ENCODE measurements at regions not wholly inside any gene's neighbourhood (a gene's known extent, or its start where the extent isn't known, plus 50 kb on each side); places are given as distances from the start of the nearest gene placed in this dataset.

DNA sequence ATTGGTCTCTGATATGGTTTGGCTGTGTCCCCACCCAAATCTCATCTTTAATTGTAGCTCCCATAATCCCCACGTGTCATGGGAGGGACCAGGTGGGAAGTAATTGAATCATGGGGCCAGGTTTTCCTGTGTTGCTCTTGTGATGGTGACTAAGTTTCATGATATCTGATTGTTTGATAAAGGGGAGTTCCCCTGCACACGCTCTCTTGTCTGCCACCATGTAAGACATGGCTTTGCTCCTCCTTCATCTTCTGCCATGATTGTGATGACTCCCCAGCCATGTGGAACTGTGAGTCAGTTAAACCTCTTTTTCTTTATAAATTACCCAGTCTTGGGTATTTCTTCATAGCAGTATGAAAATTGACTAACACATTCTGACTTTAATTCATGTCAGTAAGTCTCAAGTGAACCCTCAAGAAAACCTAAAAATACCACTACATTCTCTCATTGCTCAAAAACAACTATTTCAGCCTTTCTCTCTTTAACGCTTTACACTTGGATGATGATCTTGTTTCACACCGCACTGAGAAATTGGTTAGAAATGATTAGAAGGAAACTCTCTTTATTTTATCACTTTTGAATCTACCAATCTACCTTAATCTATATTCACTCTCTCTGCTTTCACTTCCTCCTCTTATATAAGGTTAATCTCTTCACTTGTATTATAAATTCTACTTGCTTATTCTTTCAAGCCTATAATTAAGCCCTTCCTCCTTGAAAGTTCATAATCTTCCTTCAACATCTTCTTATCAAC lies 110.1 kb downstream of the GALR1 start:
- TF ChIP-seq RARB (CRISPR knock-in tag; IDR thresholded peaks at IDR 0.05): no peak
- TF ChIP-seq ARNTL (CRISPR knock-in tag; IDR thresholded peaks at IDR 0.05; ENCODE audit: borderline replicate concordance, low read depth): no peak
- TF ChIP-seq ZNF70 (CRISPR knock-in tag; IDR thresholded peaks at IDR 0.05): no peak
- no peak for TF ChIP-seq ZNF8 (CRISPR knock-in tag; IDR thresholded peaks at IDR 0.05)
- TF ChIP-seq, protein P1, sequence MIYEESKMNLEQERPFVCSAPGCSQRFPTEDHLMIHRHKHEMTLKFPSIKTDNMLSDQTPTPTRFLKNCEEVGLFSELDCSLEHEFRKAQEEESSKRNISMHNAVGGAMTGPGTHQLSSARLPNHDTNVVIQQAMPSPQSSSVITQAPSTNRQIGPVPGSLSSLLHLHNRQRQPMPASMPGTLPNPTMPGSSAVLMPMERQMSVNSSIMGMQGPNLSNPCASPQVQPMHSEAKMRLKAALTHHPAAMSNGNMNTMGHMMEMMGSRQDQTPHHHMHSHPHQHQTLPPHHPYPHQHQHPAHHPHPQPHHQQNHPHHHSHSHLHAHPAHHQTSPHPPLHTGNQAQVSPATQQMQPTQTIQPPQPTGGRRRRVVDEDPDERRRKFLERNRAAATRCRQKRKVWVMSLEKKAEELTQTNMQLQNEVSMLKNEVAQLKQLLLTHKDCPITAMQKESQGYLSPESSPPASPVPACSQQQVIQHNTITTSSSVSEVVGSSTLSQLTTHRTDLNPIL (CRISPR knock-in tag; IDR thresholded peaks at IDR 0.05; ENCODE audit: low read depth): no peak
- TF ChIP-seq ISL1 (CRISPR knock-in tag; IDR thresholded peaks at IDR 0.05): no peak
- TF ChIP-seq PPARA (CRISPR knock-in tag; IDR thresholded peaks at IDR 0.05; ENCODE audit: borderline replicate concordance): no peak
- TF ChIP-seq, protein P2, sequence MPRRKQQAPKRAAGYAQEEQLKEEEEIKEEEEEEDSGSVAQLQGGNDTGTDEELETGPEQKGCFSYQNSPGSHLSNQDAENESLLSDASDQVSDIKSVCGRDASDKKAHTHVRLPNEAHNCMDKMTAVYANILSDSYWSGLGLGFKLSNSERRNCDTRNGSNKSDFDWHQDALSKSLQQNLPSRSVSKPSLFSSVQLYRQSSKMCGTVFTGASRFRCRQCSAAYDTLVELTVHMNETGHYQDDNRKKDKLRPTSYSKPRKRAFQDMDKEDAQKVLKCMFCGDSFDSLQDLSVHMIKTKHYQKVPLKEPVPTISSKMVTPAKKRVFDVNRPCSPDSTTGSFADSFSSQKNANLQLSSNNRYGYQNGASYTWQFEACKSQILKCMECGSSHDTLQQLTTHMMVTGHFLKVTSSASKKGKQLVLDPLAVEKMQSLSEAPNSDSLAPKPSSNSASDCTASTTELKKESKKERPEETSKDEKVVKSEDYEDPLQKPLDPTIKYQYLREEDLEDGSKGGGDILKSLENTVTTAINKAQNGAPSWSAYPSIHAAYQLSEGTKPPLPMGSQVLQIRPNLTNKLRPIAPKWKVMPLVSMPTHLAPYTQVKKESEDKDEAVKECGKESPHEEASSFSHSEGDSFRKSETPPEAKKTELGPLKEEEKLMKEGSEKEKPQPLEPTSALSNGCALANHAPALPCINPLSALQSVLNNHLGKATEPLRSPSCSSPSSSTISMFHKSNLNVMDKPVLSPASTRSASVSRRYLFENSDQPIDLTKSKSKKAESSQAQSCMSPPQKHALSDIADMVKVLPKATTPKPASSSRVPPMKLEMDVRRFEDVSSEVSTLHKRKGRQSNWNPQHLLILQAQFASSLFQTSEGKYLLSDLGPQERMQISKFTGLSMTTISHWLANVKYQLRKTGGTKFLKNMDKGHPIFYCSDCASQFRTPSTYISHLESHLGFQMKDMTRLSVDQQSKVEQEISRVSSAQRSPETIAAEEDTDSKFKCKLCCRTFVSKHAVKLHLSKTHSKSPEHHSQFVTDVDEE (CRISPR knock-in tag; IDR thresholded peaks at IDR 0.05): no peak
- TF ChIP-seq TOX (CRISPR knock-in tag; IDR thresholded peaks at IDR 0.05; ENCODE audit: borderline replicate concordance): no peak
- TF ChIP-seq BACH2 (CRISPR knock-in tag; IDR thresholded peaks at IDR 0.05; ENCODE audit: borderline replicate concordance): no peak
- no peak for TF ChIP-seq SNAI2 (CRISPR knock-in tag; IDR thresholded peaks at IDR 0.05)
- no peak for ATAC-seq

DNA sequence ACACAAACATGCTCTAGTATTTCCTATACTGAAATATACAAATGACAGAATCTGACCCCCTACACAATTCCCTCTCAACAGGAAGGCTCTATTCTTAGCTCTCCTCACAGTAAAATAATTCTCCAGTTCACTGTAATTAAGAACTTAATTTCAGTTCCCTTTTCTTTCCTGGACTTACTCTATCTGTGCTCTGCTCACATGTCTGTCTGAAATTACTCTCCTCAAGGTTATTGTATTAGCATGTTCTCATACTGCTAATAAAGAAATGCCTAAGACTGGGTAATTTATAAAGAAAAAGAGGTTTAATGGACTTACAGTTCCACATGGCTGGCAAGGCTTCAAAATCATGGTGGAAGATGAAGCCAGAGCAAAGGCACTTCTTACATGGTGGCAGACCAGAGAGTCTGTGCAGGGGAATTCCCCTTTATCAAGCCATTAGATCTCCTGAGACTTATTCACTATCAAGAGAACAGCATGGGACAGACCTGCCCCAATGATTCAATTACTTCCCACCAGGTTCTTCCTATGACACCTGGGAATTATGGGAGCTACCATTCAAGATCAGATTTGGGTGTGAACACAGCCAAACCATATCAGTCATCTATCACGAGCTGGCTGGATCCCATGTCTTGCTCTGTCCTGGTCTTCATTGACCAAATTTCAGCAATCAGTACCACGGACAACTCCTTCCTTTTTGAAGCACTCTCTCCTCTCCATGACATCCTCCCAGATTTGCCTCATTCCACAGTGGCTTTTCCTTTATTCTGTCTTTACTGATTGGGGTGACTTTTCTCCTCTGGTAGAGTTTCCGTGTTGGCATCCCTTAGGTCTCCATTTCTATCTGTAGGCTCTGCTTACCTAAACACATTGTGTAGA lies 110.9 kb downstream of the GALR1 start:
- no peak for ATAC-seq

More for the DNA sequence above, 110.9 kb downstream of the GALR1 start:
- TF ChIP-seq, protein P2 (CRISPR knock-in tag; IDR thresholded peaks at IDR 0.05): no peak
- TF ChIP-seq ZNF70 (CRISPR knock-in tag; IDR thresholded peaks at IDR 0.05) (no peak), ZC3H10 (CRISPR knock-in tag; IDR thresholded peaks at IDR 0.05) (no peak), SNAI2 (CRISPR knock-in tag; IDR thresholded peaks at IDR 0.05) (no peak), RARB (CRISPR knock-in tag; IDR thresholded peaks at IDR 0.05) (no peak), ISL1 (CRISPR knock-in tag; IDR thresholded peaks at IDR 0.05) (no peak), ZNF565 (CRISPR knock-in tag; conservative IDR thresholded peaks at IDR 0.05; ENCODE audit: low read depth) (no peak), GLIS3 (CRISPR knock-in tag; IDR thresholded peaks at IDR 0.05) (no peak), ARNTL (CRISPR knock-in tag; IDR thresholded peaks at IDR 0.05; ENCODE audit: borderline replicate concordance, low read depth) (no peak), ZFP30 (CRISPR knock-in tag; IDR thresholded peaks at IDR 0.05) (no peak), OSR1 (CRISPR knock-in tag; IDR thresholded peaks at IDR 0.05) (no peak), BACH2 (CRISPR knock-in tag; IDR thresholded peaks at IDR 0.05; ENCODE audit: borderline replicate concordance) (no peak), CSDC2 (CRISPR knock-in tag; IDR thresholded peaks at IDR 0.05) (no peak), TOX (CRISPR knock-in tag; IDR thresholded peaks at IDR 0.05; ENCODE audit: borderline replicate concordance) (no peak)
- TF ChIP-seq, protein P1 (CRISPR knock-in tag; IDR thresholded peaks at IDR 0.05; ENCODE audit: low read depth): no peak
- TF ChIP-seq, protein P3, sequence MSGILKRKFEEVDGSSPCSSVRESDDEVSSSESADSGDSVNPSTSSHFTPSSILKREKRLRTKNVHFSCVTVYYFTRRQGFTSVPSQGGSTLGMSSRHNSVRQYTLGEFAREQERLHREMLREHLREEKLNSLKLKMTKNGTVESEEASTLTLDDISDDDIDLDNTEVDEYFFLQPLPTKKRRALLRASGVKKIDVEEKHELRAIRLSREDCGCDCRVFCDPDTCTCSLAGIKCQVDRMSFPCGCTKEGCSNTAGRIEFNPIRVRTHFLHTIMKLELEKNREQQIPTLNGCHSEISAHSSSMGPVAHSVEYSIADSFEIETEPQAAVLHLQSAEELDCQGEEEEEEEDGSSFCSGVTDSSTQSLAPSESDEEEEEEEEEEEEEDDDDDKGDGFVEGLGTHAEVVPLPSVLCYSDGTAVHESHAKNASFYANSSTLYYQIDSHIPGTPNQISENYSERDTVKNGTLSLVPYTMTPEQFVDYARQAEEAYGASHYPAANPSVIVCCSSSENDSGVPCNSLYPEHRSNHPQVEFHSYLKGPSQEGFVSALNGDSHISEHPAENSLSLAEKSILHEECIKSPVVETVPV (CRISPR knock-in tag; IDR thresholded peaks at IDR 0.05): no peak
